ENCODE measurements at regions not wholly inside any gene's neighbourhood (a gene's known extent, or its start where the extent isn't known, plus 50 kb on each side); places are given as distances from the start of the nearest gene placed in this dataset.

GRCh38 chr4:151575646-151576045, 166.7 kb downstream of the FHIP1A start:
- TF ChIP-seq, protein P1, sequence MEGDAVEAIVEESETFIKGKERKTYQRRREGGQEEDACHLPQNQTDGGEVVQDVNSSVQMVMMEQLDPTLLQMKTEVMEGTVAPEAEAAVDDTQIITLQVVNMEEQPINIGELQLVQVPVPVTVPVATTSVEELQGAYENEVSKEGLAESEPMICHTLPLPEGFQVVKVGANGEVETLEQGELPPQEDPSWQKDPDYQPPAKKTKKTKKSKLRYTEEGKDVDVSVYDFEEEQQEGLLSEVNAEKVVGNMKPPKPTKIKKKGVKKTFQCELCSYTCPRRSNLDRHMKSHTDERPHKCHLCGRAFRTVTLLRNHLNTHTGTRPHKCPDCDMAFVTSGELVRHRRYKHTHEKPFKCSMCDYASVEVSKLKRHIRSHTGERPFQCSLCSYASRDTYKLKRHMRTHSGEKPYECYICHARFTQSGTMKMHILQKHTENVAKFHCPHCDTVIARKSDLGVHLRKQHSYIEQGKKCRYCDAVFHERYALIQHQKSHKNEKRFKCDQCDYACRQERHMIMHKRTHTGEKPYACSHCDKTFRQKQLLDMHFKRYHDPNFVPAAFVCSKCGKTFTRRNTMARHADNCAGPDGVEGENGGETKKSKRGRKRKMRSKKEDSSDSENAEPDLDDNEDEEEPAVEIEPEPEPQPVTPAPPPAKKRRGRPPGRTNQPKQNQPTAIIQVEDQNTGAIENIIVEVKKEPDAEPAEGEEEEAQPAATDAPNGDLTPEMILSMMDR (IDR thresholded peaks at IDR 0.05 in 8 of 11, conservative IDR thresholded peaks at IDR 0.05 in 3 of 11): no peak
- TF ChIP-seq POLR2AphosphoS5 (IDR thresholded peaks at IDR 0.05) (no peak), POLR2A (IDR thresholded peaks at IDR 0.05) (no peak)
